Gastroesophageal sphincter (tissue), 4 donors: ENCODE measurements at regions not wholly inside any gene's neighbourhood (a gene's known extent, or its start where the extent isn't known, plus 50 kb on each side); places are given as distances from the start of the nearest gene placed in this dataset.
A peak's percentile ranks its signal among the peaks of the same experiment; 100 is the strongest.

Experiments
- ATAC-seq: fragments of 150-250 bp; one replicate; pipeline ENCODE4 v1.9.1; 2016; ENCODE audit warnings: mild to moderate bottlenecking, moderate library complexity
- H3K27ac ChIP-seq, 4 donors: fragments of 200-600 bp; sonication (generic) in 3 of 4; 1 replicate in 3 of 4; 2 replicates in 1 of 4; pipeline ENCODE4 v1.5.1; 2016 to 2019
- H3K27me3 ChIP-seq: fragments of 200-600 bp; sonication (generic); one replicate; pipeline ENCODE4 v1.5.1; 2019
- H3K36me3 ChIP-seq, 2 donors: fragments of 200-600 bp; sonication (generic); one replicate each; pipeline ENCODE4 v1.5.1; 2019; ENCODE audit warnings: control low read depth in 1 of 2
- H3K4me1 ChIP-seq, 3 donors: fragments of 200-600 bp; sonication (generic); 1 replicate in 2 of 3; 2 replicates in 1 of 3; pipeline ENCODE4 v1.5.1; 2016 to 2019; ENCODE audit warnings: control low read depth in 2 of 3
- H3K4me3 ChIP-seq, 2 donors: fragments of 200-600 bp; sonication (generic); one replicate each; pipeline ENCODE4 v1.5.1; 2019; ENCODE audit warnings: mild to moderate bottlenecking in 1 of 2, moderate library complexity in 1 of 2
- H3K9me3 ChIP-seq, 3 donors: fragments of 200-600 bp; sonication (generic); one replicate each; pipeline ENCODE4 v1.5.1; 2017 to 2019; ENCODE audit warnings: control low read depth in 2 of 3
- EP300 ChIP-seq: sonication (generic); formaldehyde crosslinking; IDR thresholded peaks from one replicate; pipeline ENCODE4 v1.6.1; 2017; ENCODE audit warnings: antibody characterized with exemption, mild to moderate bottlenecking
- POLR2A ChIP-seq, 2 donors: fragments of 450-650 bp; IDR thresholded peaks; one replicate each; pipeline ENCODE4 v1.6.1; 2017; ENCODE audit warnings: antibody characterized with exemption in 2 of 2, mild to moderate bottlenecking in 2 of 2, moderate library complexity in 1 of 2
- POLR2AphosphoS5 ChIP-seq: sonication (generic); formaldehyde crosslinking; IDR thresholded peaks from one replicate; pipeline ENCODE4 v1.6.1; 2017; ENCODE audit warnings: antibody characterized with exemption
- WGBS, 2 donors: methylation state at CpG; one replicate each; pipeline ENCODE4 v1.1.5; 2018; ENCODE audit warnings: low coverage in 1 of 2; 5-methylcytosine and 5-hydroxymethylcytosine counted together
- TF ChIP-seq, protein P1 (sequence below), 4 experiments: fragments of 200-600 bp in 2 of 4; fragments of 450-650 bp in 2 of 4; sonication (generic) in 1 of 4; IDR thresholded peaks; one replicate each; pipeline ENCODE4 v1.5.1; 2017 to 2019; ENCODE audit warnings: antibody characterized with exemption in 4 of 4, mild to moderate bottlenecking in 2 of 4, moderate library complexity in 2 of 4

- Histone ChIP-seq H3K27me3 (no peaks in the 10 kb centered on the region), H3K36me3 (no peaks in the 10 kb centered on the region), H3K4me1 (no peaks in the 10 kb centered on the region), H3K27ac (no peak overlapping the region), H3K9me3 (no peaks in the 10 kb centered on the region), H3K4me3 (no peak overlapping the region)
- TF ChIP-seq, protein P1, sequence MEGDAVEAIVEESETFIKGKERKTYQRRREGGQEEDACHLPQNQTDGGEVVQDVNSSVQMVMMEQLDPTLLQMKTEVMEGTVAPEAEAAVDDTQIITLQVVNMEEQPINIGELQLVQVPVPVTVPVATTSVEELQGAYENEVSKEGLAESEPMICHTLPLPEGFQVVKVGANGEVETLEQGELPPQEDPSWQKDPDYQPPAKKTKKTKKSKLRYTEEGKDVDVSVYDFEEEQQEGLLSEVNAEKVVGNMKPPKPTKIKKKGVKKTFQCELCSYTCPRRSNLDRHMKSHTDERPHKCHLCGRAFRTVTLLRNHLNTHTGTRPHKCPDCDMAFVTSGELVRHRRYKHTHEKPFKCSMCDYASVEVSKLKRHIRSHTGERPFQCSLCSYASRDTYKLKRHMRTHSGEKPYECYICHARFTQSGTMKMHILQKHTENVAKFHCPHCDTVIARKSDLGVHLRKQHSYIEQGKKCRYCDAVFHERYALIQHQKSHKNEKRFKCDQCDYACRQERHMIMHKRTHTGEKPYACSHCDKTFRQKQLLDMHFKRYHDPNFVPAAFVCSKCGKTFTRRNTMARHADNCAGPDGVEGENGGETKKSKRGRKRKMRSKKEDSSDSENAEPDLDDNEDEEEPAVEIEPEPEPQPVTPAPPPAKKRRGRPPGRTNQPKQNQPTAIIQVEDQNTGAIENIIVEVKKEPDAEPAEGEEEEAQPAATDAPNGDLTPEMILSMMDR (IDR thresholded peaks at IDR 0.05), result no peak
- TF ChIP-seq EP300 (no peak), POLR2A (IDR thresholded peaks at IDR 0.05) (no peak), POLR2AphosphoS5 (no peak)
- ATAC-seq, result no peak
- WGBS, 2 donors, result 72 to 97% methylated on average over 2 of the region's 2 CpGs
Measured at GRCh38 chr12:77686760-77687159, 143.9 kb upstream of the NAV3 start.

DNA sequence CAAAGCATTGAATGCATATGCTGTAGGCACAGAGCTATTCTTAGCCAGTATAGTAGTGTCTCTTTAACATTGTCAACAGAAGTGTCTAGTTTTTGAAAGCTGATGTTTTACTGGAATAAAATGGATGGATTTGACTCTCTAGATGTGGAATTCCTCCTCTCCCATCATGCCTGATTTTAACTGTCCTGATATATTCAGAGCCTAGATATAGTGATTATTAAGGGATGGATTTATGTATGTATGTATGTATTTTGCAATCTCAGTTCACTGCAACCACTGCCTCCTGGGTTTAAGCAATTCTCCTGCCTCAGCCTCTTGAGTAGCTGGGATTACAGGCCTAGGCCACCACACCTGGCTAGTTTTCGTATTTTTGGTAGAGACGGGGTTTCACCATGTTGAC lies 144.8 kb upstream of the NAV3 start:
- WGBS, 2 donors, result 93 to 100% methylated on average over 2 of the region's 2 CpGs
- Histone ChIP-seq H3K4me1 (no peaks in the 10 kb centered on the region), H3K36me3 (no peaks in the 10 kb centered on the region), H3K9me3 (no peaks in the 10 kb centered on the region), H3K27me3 (no peaks in the 10 kb centered on the region), H3K4me3 (no peak overlapping the region), H3K27ac (no peak overlapping the region)
- ATAC-seq, result no peak
- TF ChIP-seq EP300 (no peak), POLR2A (IDR thresholded peaks at IDR 0.05) (no peak), POLR2AphosphoS5 (no peak)
- TF ChIP-seq, protein P1 (IDR thresholded peaks at IDR 0.05), result no peak

DNA sequence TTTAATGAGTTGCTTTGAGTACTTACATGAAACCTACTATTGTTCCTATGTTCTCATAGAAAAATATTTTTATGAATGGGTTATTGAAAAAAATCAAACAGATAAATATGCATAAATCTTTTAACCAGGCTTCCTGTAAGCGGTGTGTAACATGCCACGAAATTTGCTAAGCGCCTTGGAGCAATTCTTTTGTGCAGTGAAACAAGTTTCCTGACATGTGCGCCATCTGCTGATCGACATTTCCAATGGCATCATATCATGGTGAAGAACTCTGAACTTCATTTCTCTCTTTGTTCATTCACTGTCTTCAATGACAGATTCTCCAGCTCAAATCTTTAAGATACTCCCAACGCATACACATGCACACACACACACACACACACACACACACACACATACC lies 145.6 kb upstream of the NAV3 start:
- TF ChIP-seq, protein P1 (IDR thresholded peaks at IDR 0.05), result peak in 2 of 4 experiments; percentile 37 to 43
- TF ChIP-seq POLR2AphosphoS5, result no peak
- no peaks in the 10 kb centered on the region for H3K9me3 ChIP-seq
- no peaks in the 10 kb centered on the region for H3K4me1 ChIP-seq
- H3K27ac ChIP-seq, result no peak overlapping the region
- no peaks in the 10 kb centered on the region for H3K36me3 ChIP-seq
- H3K4me3 ChIP-seq, result no peak overlapping the region
- ATAC-seq, result no peak
- 18% methylated on average over 6 of the region's 6 CpGs for WGBS, 2 donors
- H3K27me3 ChIP-seq, result no peaks in the 10 kb centered on the region

GRCh38 chr12:77682488-77682887 lies 148.2 kb upstream of the NAV3 start:
- Histone ChIP-seq H3K36me3 (no peaks in the 10 kb centered on the region), H3K4me1 (no peaks in the 10 kb centered on the region), H3K9me3 (no peaks in the 10 kb centered on the region), H3K27me3 (no peaks in the 10 kb centered on the region), H3K27ac (no peak overlapping the region), H3K4me3 (no peak overlapping the region)
- ATAC-seq, result no peak
- TF ChIP-seq, protein P1 (IDR thresholded peaks at IDR 0.05), result no peak
- no peak for TF ChIP-seq POLR2AphosphoS5
- TF ChIP-seq POLR2A (IDR thresholded peaks at IDR 0.05), result no peak
- TF ChIP-seq EP300, result no peak

GRCh38 chr12:77681726-77682125 lies 149.0 kb upstream of the NAV3 start:
- no peak overlapping the region for H3K27ac ChIP-seq
- no peak for ATAC-seq
- WGBS, 2 donors, result 78 to 88% methylated on average over 2 of the region's 2 CpGs

More at GRCh38 chr12:77681726-77682125, 149.0 kb upstream of the NAV3 start:
- H3K4me1 ChIP-seq, result no peaks in the 10 kb centered on the region
- H3K4me3 ChIP-seq, result no peak overlapping the region
- no peaks in the 10 kb centered on the region for H3K36me3 ChIP-seq
- H3K9me3 ChIP-seq, result no peaks in the 10 kb centered on the region
- TF ChIP-seq POLR2AphosphoS5 (no peak), EP300 (no peak), POLR2A (IDR thresholded peaks at IDR 0.05) (no peak)
- TF ChIP-seq, protein P1 (IDR thresholded peaks at IDR 0.05), result no peak
- H3K27me3 ChIP-seq, result no peaks in the 10 kb centered on the region
